ENCODE measurements at regions not wholly inside any gene's neighbourhood (a gene's known extent, or its start where the extent isn't known, plus 50 kb on each side); places are given as distances from the start of the nearest gene placed in this dataset.
A peak's percentile ranks its signal among the peaks of the same experiment; 100 is the strongest.

DNA sequence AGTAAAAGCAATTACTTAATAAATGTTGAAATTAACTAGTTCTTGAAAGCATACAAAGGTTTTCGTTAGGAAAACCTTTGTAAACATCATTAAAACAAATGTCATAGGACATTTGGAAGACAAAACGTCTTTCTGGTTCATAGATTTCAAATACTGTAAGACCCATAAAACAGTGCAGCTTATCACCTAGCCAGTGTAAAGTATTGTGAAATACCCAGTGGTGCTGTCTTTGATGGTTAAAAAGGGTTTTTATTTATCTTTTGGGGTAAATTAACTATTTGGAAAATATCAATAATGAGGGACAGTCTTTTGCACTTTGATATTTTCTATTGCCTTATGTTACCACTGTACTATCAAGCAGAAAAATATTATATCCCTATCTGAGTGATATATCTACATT lies 120.0 kb upstream of the FAM98A start:
- no peak overlapping the region for H3K4me3 ChIP-seq
- DNase-seq (no peak), ATAC-seq (no peak)
- no peaks in the 10 kb centered on the region for H3K4me1 ChIP-seq
- H3K36me3 ChIP-seq = no peaks in the 10 kb centered on the region
- H3K9me3 ChIP-seq = no peaks in the 10 kb centered on the region
- H3K27ac ChIP-seq = no peak overlapping the region
- no peaks in the 10 kb centered on the region for H3K27me3 ChIP-seq
- TF ChIP-seq, protein P1, sequence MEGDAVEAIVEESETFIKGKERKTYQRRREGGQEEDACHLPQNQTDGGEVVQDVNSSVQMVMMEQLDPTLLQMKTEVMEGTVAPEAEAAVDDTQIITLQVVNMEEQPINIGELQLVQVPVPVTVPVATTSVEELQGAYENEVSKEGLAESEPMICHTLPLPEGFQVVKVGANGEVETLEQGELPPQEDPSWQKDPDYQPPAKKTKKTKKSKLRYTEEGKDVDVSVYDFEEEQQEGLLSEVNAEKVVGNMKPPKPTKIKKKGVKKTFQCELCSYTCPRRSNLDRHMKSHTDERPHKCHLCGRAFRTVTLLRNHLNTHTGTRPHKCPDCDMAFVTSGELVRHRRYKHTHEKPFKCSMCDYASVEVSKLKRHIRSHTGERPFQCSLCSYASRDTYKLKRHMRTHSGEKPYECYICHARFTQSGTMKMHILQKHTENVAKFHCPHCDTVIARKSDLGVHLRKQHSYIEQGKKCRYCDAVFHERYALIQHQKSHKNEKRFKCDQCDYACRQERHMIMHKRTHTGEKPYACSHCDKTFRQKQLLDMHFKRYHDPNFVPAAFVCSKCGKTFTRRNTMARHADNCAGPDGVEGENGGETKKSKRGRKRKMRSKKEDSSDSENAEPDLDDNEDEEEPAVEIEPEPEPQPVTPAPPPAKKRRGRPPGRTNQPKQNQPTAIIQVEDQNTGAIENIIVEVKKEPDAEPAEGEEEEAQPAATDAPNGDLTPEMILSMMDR (IDR thresholded peaks at IDR 0.05) = no peak
- TF ChIP-seq POLR2A (IDR thresholded peaks at IDR 0.05) = no peak
- WGBS, 4 donors = 39 to 77% (median 68%) methylated on average over 2 of the region's 2 CpGs
- intact Hi-C loops (cut with DNase I) = no loop called here

DNA sequence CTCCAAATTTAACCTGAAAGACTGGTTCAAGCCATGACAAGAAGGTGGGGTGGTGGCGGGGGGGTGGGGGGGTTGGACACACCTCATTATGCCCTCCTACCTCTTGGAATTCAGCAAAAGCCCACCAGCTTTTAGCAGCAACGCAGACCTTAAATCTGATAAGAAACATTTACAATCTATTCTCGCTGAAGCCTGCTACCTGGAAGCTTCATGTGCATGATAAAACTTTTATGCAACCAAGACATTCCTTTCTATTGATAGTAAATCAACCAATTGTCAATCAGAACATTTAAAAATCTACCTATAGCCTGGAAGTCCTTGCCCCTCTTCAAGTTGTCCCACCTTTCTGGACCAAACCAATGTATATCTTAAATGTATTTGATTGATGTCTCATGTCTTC lies 113.6 kb upstream of the FAM98A start:
- DNase-seq = no peak
- Histone ChIP-seq H3K4me3 (no peak overlapping the region), H3K9me3 (peaks cover 0 to 5% (median 0%) of the 10 kb centered on the region in 12 donors), H3K4me1 (no peaks in the 10 kb centered on the region), H3K27me3 (no peaks in the 10 kb centered on the region), H3K36me3 (no peaks in the 10 kb centered on the region), H3K27ac (no peak overlapping the region)
- WGBS, 4 donors = 81 to 92% (median 83%) methylated on average over 3 of the region's 3 CpGs
- ATAC-seq = no peak
- TF ChIP-seq, protein P1 (IDR thresholded peaks at IDR 0.05) = no peak
- no peak for TF ChIP-seq POLR2A (IDR thresholded peaks at IDR 0.05)
- intact Hi-C loops (cut with DNase I) = no loop called here

DNA sequence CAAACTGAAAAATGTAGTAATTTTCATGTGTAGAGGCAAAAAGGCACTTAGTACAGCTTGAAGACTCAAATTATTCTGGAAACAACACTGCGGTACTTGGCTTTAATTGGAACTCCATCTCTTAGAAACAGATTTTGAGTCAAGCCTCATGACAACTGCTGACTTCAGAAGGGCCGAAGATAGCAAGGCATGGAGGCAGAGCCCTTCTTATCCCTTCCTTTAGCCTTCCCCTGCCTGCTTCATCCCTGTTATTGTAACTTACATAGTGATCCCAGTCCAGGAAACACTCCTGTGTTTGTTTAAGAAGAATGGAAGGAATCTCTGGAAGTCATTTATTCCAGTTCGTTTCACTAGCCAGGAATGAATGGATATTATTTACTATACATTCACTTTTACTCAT lies 110.9 kb upstream of the FAM98A start:
- H3K4me3 ChIP-seq = no peak overlapping the region
- ATAC-seq (no peak), DNase-seq (no peak)
- WGBS, 4 donors = 64 to 79% (median 68%) methylated on average over 3 of the region's 3 CpGs
- TF ChIP-seq, protein P1 (IDR thresholded peaks at IDR 0.05) = no peak
- no peak for TF ChIP-seq POLR2A (IDR thresholded peaks at IDR 0.05)
- H3K36me3 ChIP-seq = no peaks in the 10 kb centered on the region
- intact Hi-C loops (cut with DNase I) = no loop called here
- peaks cover 0 to 5% (median 0%) of the 10 kb centered on the region in 12 donors for H3K9me3 ChIP-seq
- no peak overlapping the region for H3K27ac ChIP-seq
- no peaks in the 10 kb centered on the region for H3K27me3 ChIP-seq
- H3K4me1 ChIP-seq = peaks cover 0 to 2% (median 0%) of the 10 kb centered on the region in 12 donors

DNA sequence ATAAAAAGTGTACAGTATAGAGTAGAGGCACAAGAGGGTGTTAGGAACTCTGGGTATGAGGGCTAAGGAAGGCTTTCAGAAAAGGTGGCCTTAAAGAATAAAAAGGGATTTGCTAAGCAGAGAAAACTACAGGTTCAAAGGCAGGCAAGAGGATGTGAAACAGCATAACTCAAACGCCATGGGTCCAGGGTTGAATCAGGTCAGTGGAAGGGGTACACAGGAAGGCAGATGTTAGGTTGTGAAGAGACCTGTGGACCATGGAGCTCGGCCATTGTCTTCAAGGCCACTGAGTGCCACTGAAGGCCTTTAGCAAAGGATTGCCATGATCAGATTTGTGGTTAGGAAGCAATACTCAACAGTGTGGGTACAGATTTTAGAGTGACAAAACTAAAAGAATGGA lies 108.2 kb upstream of the FAM98A start:
- intact Hi-C loops (cut with DNase I) = no loop called here
- TF ChIP-seq, protein P1 (IDR thresholded peaks at IDR 0.05) = no peak
- TF ChIP-seq POLR2A (IDR thresholded peaks at IDR 0.05) = no peak
- ATAC-seq = no peak
- Histone ChIP-seq H3K4me1 (peaks cover 0 to 11% (median 0%) of the 10 kb centered on the region in 12 donors), H3K27ac (no peak overlapping the region), H3K4me3 (peak overlapping the region in 1 of 12 donors; percentile 26), H3K36me3 (no peaks in the 10 kb centered on the region), H3K9me3 (no peaks in the 10 kb centered on the region), H3K27me3 (no peaks in the 10 kb centered on the region)
- 69 to 88% (median 82%) methylated on average over 2 of the region's 2 CpGs for WGBS, 4 donors
- no peak for DNase-seq
